ENCODE measurements at regions not wholly inside any gene's neighbourhood (a gene's known extent, or its start where the extent isn't known, plus 50 kb on each side); places are given as distances from the start of the nearest gene placed in this dataset.

- no peaks in the 10 kb centered on the region for H4K20me1 ChIP-seq (ENCODE audit: insufficient read depth)
- H3K4me1 ChIP-seq (replicated peaks; ENCODE audit: insufficient read depth), result no peaks in the 10 kb centered on the region
- H3K9me2 ChIP-seq (ENCODE audit: insufficient read depth), result no peaks in the 10 kb centered on the region
- H2AFZ ChIP-seq, result no peak overlapping the region
- no peak for DNase-seq
- intact Hi-C loops (cut with micrococcal nuclease; ENCODE audit: unreplicated experiment), result no loop called here
- no peaks in the 10 kb centered on the region for H3K79me2 ChIP-seq (ENCODE audit: low read depth)
- ChIA-PET CTCF (no interaction called here), POLR2A (ENCODE audit: unreplicated experiment) (no interaction called here)
- no peak overlapping the region for H3K27ac ChIP-seq
- no peaks in the 10 kb centered on the region for H3K9me3 ChIP-seq (ENCODE audit: insufficient read depth, low read depth)
- H3K27me3 ChIP-seq (ENCODE audit: insufficient read depth, low read depth), result no peaks in the 10 kb centered on the region
- no peak overlapping the region for H3K4me2 ChIP-seq
- no TSS peak for BruUV-seq (replicated peaks)
- H3F3A ChIP-seq (ENCODE audit: insufficient read depth, low read depth), result no peaks in the 10 kb centered on the region
- no peak for TF ChIP-seq EZH2 (IDR thresholded peaks at IDR 0.05; ENCODE audit: low read depth)
- no peak for TF ChIP-seq CTCF (conservative IDR thresholded peaks at IDR 0.05)
- no peaks in the 10 kb centered on the region for H3K36me3 ChIP-seq (ENCODE audit: low read depth)
- H3K4me3 ChIP-seq, result no peak overlapping the region
Measured at GRCh38 chr1:238596703-238597102, 706.0 kb upstream of the ZP4 start.

GRCh38 chr1:238592621-238593020 is 701.9 kb upstream of the ZP4 start:
- Histone ChIP-seq H3K9me2 (ENCODE audit: insufficient read depth) (no peaks in the 10 kb centered on the region), H2AFZ (peak overlapping the region; percentile 67; the same call in 1 of the 2 replicates), H3K36me3 (ENCODE audit: low read depth) (no peaks in the 10 kb centered on the region), H3F3A (ENCODE audit: insufficient read depth, low read depth) (no peaks in the 10 kb centered on the region), H4K20me1 (ENCODE audit: insufficient read depth) (no peaks in the 10 kb centered on the region), H3K4me3 (no peak overlapping the region), H3K27me3 (ENCODE audit: insufficient read depth, low read depth) (no peaks in the 10 kb centered on the region), H3K4me2 (no peak overlapping the region), H3K4me1 (replicated peaks; ENCODE audit: insufficient read depth) (no peaks in the 10 kb centered on the region), H3K27ac (no peak overlapping the region), H3K9me3 (ENCODE audit: insufficient read depth, low read depth) (no peaks in the 10 kb centered on the region), H3K79me2 (ENCODE audit: low read depth) (no peaks in the 10 kb centered on the region)
- intact Hi-C loops (cut with micrococcal nuclease; ENCODE audit: unreplicated experiment), result no loop called here
- ChIA-PET CTCF (no interaction called here), POLR2A (ENCODE audit: unreplicated experiment) (no interaction called here)
- BruUV-seq (replicated peaks), result no TSS peak
- TF ChIP-seq EZH2 (IDR thresholded peaks at IDR 0.05; ENCODE audit: low read depth) (no peak), CTCF (conservative IDR thresholded peaks at IDR 0.05) (no peak)
- DNase-seq, result no peak

GRCh38 chr1:238589843-238590435 is 699.2 kb upstream of the ZP4 start:
- no TSS peak for BruUV-seq (replicated peaks)
- TF ChIP-seq CTCF (conservative IDR thresholded peaks at IDR 0.05) (no peak), EZH2 (IDR thresholded peaks at IDR 0.05; ENCODE audit: low read depth) (no peak)
- Histone ChIP-seq H3K4me1 (replicated peaks; ENCODE audit: insufficient read depth) (no peaks in the 10 kb centered on the region), H2AFZ (no peak overlapping the region), H3K27ac (no peak overlapping the region), H3K4me2 (no peak overlapping the region), H3K9me3 (ENCODE audit: insufficient read depth, low read depth) (no peaks in the 10 kb centered on the region), H4K20me1 (ENCODE audit: insufficient read depth) (no peaks in the 10 kb centered on the region), H3K79me2 (ENCODE audit: low read depth) (no peaks in the 10 kb centered on the region), H3F3A (ENCODE audit: insufficient read depth, low read depth) (no peaks in the 10 kb centered on the region), H3K36me3 (ENCODE audit: low read depth) (no peaks in the 10 kb centered on the region), H3K9me2 (ENCODE audit: insufficient read depth) (no peaks in the 10 kb centered on the region), H3K27me3 (ENCODE audit: insufficient read depth, low read depth) (no peaks in the 10 kb centered on the region), H3K4me3 (no peak overlapping the region)
- intact Hi-C loops (cut with micrococcal nuclease; ENCODE audit: unreplicated experiment), result no loop called here
- POLR2A ChIA-PET (ENCODE audit: unreplicated experiment), result no interaction called here
- no peak for DNase-seq
- CTCF ChIA-PET, result no interaction called here
